Lung (tissue), 11 donors: ENCODE measurements at regions not wholly inside any gene's neighbourhood (a gene's known extent, or its start where the extent isn't known, plus 50 kb on each side); places are given as distances from the start of the nearest gene placed in this dataset.

Experiments used
- ATAC-seq: fragments of 200-7000 bp; cut with Tn5 transposase; one replicate; pipeline ENCODE4 v1.9.1; 2020; ENCODE audit warnings: moderate number of reproducible peaks; ENCODE audit not compliant: insufficient read depth, low FRiP score
- DNase-seq, 3 donors: peaks; one replicate each; pipeline ENCODE4 v3.0.0-alpha.2; 2013 to 2017
- H3K27ac ChIP-seq, 2 donors: one replicate each; pipeline ENCODE4 v1.5.1; 2013; ENCODE audit warnings: mild to moderate bottlenecking in 2 of 2, moderate library complexity in 2 of 2, control low read depth in 1 of 2, inconsistent platforms in 1 of 2, low read depth in 1 of 2, low read length in 1 of 2
- H3K27me3 ChIP-seq, 3 donors: one replicate each; pipeline ENCODE4 v1.5.1; 2013; ENCODE audit warnings: low read length in 2 of 3; ENCODE audit not compliant: control insufficient read depth in 3 of 3, insufficient read depth in 3 of 3
- H3K36me3 ChIP-seq, 4 donors: one replicate each; pipeline ENCODE4 v1.5.1; 2013; ENCODE audit warnings: low read length in 4 of 4, mild to moderate bottlenecking in 1 of 4, moderate library complexity in 1 of 4; ENCODE audit not compliant: control insufficient read depth in 4 of 4, insufficient read depth in 4 of 4
- H3K4me1 ChIP-seq, 5 donors: one replicate each; pipeline ENCODE4 v1.5.1; 2013; ENCODE audit warnings: low read length in 5 of 5, mild to moderate bottlenecking in 2 of 5, moderate library complexity in 1 of 5; ENCODE audit not compliant: control insufficient read depth in 5 of 5, insufficient read depth in 5 of 5
- H3K4me3 ChIP-seq: one replicate; pipeline ENCODE4 v1.5.1; 2013; ENCODE audit warnings: mild to moderate bottlenecking, control low read depth, moderate library complexity
- H3K9ac ChIP-seq, 2 donors: one replicate each; pipeline ENCODE4 v1.5.1; 2013; ENCODE audit warnings: low read length in 2 of 2, control low read depth in 1 of 2; ENCODE audit not compliant: insufficient read depth in 1 of 2
- H3K9me3 ChIP-seq, 4 donors: one replicate each; pipeline ENCODE4 v1.5.1; 2013; ENCODE audit warnings: low read length in 3 of 4, mild to moderate bottlenecking in 1 of 4, moderate library complexity in 1 of 4; ENCODE audit not compliant: control insufficient read depth in 4 of 4, insufficient read depth in 3 of 4
- CTCF ChIP-seq: IDR thresholded peaks from 2 replicates; pipeline ENCODE4 v1.5.1; 2012; ENCODE audit warnings: mild to moderate bottlenecking; ENCODE audit errors: control extremely low read depth, extremely low read depth
- WGBS, 2 donors: extraction: QIAGEN DNeasy Blood & Tissue Kit; methylation state at CpG; one replicate each; pipeline ENCODE4 v1.1.7; 2013; 5-methylcytosine and 5-hydroxymethylcytosine counted together
- donor health status: control.
- donor health status: control.
- donor health status: Bipolar disorder and iron deficiency.
- donor health status: healthy.
- donor health status: DM: yes; HTN: yes; CAD: no.

DNA sequence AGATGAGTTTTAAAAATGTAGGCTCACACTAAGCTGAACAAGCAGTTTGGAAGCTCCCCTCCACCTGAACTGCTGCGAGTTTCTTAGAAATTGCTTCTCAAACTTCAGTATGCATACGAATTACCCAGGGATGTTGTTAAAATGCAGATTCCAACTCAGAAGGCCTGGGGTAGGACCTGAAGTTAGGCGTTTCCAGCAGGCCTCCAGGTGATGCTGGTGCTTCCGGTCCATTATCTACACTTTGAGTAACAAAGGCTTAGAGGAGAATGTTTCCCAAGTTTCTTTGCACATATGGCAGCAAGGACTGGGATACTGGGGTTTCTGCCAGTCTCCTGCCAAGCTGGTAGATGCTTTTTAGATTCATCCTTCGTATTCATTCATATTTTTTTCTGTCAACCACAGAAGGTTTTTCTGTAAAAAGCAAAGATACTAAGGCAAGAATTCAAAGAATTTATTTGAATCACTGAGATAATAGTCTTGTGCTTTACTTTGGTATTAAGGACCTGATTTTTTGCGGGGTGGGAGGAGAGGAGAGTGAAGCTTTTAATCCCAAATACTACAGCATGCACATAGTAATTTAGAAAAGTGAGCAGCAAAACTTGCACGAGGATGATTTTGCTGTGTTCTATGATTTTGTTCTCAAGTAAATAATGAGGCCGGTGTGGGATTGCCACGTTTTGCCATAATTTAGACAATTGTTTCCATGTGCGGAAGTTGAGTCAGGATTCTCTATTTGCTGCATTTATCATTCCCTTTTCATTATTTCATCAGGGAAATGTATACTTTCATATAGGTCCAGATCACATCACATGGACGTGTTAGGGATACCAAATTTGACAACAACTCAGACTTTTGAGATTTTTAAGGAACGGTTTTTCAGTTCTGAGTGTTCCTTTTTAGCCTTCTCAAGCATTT lies 137.6 kb upstream of the SPATS2L start:
- DNase-seq (no peak), ATAC-seq (no peak)
- 85 to 91% methylated on average over 12 of the region's 12 CpGs for WGBS, 2 donors
- Histone ChIP-seq H3K27me3 (no peaks in the 10 kb centered on the region), H3K9me3 (peaks cover 0 to 5% (median 4%) of the 10 kb centered on the region in 4 donors), H3K27ac (no peak overlapping the region), H3K4me1 (no peaks in the 10 kb centered on the region), H3K4me3 (no peak overlapping the region), H3K36me3 (no peaks in the 10 kb centered on the region), H3K9ac (no peak overlapping the region)
- no peak for TF ChIP-seq CTCF

- Histone ChIP-seq H3K4me3 (no peak overlapping the region), H3K36me3 (no peaks in the 10 kb centered on the region)
- TF ChIP-seq CTCF = no peak
Measured at GRCh38 chr2:200170221-200170620, 136.3 kb upstream of the SPATS2L start.

DNA sequence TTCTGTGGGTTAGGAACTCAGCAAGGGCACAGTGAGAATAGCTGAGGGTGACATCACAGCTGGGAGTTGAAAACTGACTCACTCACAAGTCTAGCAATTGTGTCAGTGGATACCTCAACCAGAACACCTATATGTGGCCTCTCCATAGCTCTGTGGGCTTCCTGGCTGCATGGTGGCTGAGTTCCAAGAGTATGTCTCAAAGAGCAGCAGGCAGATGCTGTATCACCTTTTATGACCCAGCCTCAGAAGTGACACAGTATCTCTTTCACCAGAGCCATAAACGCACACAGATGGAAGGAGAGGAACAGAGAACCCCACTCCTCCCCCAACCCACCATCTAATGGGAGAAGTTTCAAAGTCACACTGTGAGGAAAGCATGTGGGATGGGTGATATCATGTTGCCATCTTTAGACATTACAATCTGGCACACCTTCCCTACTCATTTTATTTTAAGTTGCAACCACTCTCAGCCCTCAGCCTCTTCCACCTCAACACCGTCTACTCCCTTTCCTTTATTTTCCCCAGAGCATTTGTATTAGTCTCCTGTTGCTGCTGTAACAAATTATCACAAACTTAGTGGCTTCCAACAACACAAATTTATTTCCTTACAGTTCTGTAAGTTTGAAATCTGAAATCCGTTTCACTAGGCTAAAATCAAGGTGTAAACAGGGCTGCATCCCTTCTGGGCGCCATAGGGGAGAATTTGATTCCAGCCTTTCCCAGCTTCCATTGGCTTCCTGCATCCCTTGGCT lies 134.6 kb upstream of the SPATS2L start:
- ATAC-seq = no peak

More at GRCh38 chr2:200170221-200170620, 136.3 kb upstream of the SPATS2L start:
- Histone ChIP-seq H3K9me3 (peaks cover 0 to 5% (median 3%) of the 10 kb centered on the region in 4 donors), H3K27ac (no peak overlapping the region), H3K4me1 (no peaks in the 10 kb centered on the region), H3K27me3 (no peaks in the 10 kb centered on the region), H3K9ac (no peak overlapping the region)
- ATAC-seq = no peak
- no peak for DNase-seq
- WGBS, 2 donors = 78 to 84% methylated on average over 2 of the region's 2 CpGs

More for the DNA sequence above, 134.6 kb upstream of the SPATS2L start:
- DNase-seq = peak in 1 of 3 donors; percentile 15
- no peak for TF ChIP-seq CTCF
- Histone ChIP-seq H3K27ac (no peak overlapping the region), H3K27me3 (no peaks in the 10 kb centered on the region), H3K4me3 (no peak overlapping the region), H3K9me3 (no peaks in the 10 kb centered on the region), H3K9ac (no peak overlapping the region), H3K36me3 (no peaks in the 10 kb centered on the region), H3K4me1 (no peaks in the 10 kb centered on the region)
- 68 to 72% methylated on average over 4 of the region's 4 CpGs for WGBS, 2 donors
